ENCODE measurements at regions not wholly inside any gene's neighbourhood (a gene's known extent, or its start where the extent isn't known, plus 50 kb on each side); places are given as distances from the start of the nearest gene placed in this dataset.
"Not testable (repeated sequence)": the region's sequence is repeated elsewhere in the genome, so short reads cannot be mapped to it uniquely, and the experiment has no call there.

DNA sequence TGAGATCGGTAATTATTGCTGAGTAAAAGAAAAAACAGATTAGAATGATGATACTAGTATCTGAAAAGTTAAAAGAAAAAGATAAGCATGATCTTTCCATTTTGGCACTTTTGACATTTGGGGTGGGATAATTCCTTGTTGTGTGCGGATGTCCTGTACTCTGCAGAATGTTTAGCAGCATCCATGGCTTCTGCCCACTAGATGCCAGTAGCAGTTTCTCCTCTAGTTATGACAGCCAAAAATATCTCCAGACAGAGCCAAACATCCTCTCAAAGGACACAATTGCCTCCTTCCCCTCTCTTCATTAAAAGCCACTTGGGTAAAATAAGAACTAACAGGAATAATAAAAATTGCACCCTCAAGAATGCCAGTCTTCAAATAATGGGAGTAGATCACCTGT is 468.8 kb upstream of the GRM7 start:
- no peak for DNase-seq

DNA sequence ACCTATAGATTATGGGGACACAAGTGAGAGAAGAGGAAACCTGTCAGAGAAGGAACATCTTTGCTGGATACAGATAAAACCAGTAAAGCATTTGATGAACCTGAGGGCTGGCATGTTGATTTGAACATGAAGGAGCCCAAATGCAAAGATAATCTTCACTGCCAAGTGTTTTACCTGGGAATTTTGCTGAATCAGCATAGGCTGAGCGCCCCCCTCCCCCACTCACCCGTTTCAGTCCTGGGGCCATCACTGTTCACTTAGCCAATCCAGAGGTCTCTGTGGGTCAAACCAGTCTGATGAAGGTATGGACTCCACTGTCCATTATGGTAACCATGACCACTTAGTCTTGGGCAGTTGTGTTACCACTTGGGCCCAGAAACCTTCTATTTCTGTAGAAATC is 466.0 kb upstream of the GRM7 start:
- DNase-seq: no peak

DNA sequence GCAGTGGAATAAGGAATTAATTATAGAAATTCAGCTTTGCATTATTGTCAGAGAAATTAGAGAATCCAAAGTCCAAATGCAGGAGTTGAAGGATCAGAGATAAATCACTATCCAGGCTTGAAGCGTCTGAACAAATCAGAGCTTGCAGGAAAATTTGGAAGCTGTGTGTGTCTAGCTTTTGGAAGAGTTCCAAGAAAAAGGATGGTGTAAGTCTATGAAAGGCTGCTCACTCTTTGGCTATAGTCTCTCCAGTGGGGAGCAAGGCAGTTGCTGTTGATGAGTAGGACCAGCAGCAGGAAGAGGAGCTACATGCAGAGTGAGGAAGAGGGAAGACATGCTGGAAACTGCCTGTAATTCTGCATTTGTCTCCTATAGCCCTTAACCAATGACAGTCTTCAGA is 464.3 kb upstream of the GRM7 start:
- DNase-seq: no peak

DNA sequence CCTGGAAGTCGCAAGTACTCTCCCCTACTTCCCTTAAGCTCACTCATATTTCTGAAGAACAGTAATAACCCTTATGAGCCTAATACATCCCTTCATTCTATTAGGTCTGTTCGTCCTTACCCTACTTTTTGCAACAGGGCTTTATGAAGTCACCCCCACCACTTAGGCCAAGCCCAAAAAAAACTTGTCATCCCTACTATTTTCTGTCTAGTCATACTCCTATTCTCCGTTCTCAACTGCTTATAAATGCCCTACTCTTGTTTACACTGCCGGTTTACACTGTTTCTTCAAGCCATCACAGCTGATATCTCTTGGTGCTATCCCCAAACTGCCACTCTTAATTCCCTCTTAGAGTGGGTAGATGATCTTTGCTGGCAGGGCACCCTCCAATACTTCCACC is 458.2 kb upstream of the GRM7 start:
- DNase-seq: not testable (repeated sequence)

DNA sequence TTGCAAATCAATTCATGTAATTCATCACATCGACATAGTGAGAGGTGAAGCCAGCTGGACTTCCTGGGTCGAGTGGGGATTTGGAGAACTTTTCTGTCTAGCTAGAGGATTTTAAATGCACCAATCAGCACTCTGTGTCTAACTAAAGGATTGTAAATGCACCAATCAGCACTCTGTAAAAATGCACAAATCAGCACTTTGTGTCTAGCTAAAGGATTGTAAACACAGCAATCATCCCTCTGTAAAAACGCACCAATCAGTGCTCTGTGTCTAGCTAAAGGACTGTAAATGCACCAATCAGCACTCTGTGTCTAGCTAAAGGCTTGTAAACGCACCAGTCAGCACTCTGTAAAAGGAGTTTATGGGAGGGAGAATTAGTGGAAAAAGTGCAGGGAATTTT is 454.0 kb upstream of the GRM7 start:
- not testable (repeated sequence) for DNase-seq

DNA sequence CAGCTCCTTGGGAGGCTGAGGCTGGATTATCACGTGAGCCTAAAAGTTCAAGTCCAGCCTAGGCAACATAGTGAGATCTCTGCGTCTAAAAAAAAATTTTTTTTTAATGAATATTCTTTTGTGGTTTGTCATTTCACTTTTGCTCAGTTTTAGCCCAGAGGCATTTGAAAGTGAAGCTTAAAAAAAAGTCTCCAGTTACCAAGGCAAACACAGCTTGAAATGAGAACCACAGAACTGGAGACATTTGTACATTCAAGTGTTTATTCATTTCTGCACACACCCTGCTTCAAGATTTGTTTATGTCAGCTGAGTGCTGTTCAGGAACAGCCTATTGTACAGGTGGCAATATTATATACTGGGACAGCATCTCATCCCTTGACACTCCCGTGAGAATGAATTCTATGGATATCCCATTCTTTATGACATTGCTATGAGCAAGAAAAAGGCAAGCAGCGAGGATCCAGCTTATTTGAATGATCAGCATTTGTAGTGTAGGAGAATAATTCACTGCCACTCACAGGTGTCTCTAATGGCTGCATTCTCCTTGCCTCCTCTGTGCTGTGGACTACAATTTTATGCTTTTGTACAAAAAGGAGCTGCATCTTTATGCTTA is 444.8 kb upstream of the GRM7 start:
- no peak for DNase-seq

DNA sequence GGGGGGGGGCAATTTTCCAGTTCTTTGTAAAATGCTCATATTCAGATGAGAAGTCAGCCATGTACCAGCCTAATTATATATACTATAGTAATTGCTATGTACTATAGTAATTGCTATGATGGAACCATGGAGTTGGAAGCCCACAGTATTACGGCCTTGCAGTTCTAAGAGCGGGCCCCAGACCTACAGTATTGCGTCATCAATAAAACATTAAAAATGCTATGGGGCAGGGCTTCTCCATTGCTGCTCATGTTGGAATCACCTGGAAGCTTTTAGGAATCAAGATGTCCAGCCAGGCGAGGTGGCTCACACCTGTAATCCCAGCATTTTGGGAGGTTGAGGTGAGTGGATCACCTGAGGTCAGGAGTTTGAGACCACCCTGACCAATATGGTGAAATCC is 443.7 kb upstream of the GRM7 start:
- DNase-seq: no peak

DNA sequence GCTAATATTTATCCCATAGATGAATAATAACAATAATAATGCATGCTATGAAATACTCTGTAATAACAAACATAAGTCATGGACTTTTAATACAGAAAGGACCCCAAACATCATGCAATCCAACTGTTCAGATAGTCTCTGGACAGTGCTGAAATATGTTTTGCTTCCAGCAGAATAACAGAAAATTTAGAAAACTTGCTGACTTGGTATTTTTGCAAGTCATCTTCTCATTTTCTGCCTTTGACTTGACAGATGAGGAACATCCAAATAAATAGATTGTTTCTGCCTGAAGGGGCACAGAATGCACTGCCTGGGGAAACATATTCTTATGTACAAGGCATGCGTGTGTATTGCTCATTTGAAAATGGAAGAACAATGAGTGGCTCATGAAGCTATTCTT is 442.4 kb upstream of the GRM7 start:
- DNase-seq: no peak

DNA sequence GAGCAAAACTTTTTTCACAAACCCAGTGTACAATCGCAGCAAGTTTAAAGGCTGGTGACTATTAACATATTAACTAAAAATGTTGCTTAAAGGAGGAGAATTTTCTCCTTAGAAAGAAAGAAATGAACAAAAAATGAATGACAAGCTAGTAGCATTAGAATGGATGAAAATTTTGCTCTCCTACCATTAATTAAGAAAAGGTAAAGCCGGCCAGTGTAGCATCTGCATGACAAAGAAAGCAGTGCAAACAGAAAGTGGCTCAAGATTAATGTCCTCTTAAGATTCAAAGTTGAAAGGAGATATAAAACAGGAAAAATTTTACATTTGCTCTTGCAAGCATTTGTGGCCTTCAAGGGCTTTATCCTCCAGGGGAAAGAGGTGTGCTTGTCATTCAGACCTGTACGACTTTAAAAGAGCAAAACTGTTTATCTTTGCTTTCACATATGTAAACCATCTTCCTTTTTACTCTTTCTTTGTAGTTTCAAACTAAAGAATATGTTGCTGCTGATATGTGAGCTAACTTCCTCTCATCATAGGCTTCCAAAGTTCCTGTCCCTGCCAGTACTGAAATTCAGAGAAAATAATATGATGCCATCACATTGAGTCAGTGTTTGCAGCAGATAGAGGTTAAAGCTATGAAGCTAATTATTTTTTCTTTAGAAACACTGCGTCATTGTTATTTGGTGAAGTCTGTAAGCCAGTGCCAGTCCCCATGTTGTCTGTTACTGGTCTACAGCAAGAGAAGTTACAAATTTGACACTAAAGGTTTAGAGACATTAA is 439.1 kb upstream of the GRM7 start:
- no peak for DNase-seq

DNA sequence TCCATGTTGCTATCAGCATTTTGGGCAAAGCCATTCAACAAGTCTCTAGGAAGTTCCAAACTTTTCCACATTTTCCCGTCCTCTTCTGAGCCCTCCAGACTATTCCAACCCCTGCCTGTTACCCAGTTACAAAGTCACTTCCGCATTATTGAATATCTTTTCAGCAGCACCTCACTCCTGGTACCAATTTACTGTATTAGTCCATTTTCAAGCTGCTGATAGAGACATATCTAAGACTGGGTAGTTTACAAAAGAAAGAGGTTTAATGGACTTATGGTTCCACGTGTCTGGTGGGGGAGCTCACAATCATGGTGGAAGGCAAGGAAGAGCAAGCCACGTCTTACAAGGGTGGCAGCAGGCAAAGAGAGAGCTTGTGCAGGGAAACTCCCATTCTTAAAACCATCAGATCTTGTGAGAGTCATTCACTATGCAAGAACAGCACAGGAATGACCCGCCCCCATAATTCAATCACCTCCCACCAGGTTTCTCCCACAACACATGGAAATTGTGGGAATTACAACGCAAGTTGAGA is 435.6 kb upstream of the GRM7 start:
- DNase-seq: no peak

DNA sequence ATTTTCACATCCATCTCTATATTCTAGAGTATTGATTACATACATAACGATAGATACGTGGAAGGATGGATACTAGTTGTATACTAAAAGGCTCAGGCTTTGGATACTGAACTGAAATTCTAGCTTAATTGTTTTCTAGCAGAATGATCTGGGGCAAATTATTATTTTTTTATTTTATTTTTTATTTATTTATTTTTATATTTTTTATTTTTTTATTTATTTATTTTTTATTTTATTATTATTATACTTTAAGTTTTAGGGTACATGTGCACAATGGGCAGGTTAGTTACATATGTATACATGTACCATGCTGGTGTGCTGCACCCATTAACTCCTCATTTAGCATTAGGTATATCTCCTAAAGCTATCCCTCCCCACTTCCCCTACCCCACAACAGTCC is 432.6 kb upstream of the GRM7 start:
- DNase-seq: not testable (repeated sequence)

DNA sequence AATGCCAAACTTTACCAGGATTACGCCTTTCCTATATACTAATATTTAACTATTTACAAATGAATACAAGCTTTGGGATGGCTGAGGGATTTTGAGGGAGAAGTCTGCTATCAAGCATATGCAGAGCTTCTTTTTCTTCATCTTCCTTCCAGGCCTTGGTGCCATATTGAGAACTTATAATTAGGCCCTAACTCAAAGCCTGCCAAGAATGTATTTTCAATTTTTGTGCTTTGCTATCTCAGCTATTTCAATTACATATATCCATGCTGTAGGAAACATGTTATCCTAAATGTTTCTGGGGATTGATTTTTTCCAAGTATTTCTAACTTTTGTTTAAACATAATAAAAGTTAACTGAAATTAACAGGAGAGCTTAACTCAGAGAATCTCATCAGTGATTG is 425.0 kb upstream of the GRM7 start:
- DNase-seq: no peak

DNA sequence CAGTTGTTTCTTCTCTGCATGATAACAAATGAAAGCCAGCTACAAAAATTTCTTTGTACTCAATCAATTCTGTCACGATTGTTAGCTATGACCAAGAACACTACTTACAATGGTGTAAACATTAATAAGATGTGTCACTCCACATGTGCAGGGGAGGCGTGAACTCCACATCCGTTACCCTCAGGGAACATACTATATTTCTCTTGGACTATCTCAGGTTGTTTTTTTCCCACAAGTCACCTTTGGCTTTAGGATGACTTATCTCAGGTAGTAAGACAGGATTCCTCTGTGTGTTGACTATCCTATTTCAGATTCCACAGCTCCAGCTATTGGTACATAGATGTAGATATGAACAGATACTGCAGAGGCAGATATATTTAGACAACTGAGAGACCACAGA is 423.3 kb upstream of the GRM7 start:
- DNase-seq: no peak

DNA sequence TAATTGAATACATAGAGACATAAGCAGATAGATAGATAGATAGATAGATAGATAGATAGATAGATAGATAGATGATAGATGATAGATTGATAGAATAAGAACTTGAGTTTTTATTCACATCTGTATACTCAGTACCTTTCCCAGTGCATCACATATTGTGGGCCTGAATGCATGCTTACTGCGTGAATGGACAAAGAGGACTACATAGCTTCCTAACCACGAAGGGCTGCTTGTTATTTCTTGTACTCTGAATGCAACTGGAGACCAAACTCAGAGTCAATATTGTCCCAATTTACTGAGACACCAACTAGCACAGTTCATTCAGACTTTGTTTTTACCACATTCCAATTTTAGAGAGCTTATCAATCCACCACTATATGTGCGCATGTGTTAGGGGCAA is 422.9 kb upstream of the GRM7 start:
- no peak for DNase-seq

DNA sequence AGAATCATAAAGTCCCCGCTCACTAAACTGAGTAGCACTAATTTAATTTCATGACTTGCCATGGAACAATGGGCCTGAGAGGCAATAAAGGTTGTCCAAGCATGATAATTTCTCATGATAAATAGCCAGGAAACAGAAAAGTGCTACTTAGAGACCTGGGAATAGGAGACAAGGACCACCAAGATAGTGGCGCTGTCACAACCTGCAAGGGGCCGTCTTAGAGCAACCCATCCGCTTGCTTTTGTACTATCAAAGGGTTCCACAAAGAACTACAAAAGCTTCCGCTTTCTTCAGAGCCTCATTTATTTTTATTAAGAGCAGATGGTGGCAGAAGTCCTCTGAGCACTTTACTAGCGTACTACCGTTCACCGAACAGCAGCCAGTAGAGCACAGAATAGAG is 421.7 kb upstream of the GRM7 start:
- no peak for DNase-seq

DNA sequence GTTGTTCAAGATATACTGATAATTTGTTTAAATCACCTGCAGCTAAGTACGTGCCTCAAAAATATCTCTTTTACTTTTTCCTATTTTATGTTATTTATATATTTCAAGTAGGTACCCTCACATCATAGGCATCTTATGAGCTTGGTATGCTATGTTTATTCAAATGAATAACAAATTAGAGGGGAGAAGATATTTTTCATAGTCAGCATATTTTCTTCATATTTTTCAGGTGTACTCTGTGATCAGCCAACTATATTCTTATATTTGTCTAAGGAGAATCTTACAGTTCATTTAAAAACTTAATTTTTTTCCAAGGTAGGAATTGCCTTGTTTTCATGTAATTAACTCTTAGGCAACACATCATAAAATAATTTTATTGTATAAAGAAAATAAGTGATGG is 421.1 kb upstream of the GRM7 start:
- DNase-seq: no peak

DNA sequence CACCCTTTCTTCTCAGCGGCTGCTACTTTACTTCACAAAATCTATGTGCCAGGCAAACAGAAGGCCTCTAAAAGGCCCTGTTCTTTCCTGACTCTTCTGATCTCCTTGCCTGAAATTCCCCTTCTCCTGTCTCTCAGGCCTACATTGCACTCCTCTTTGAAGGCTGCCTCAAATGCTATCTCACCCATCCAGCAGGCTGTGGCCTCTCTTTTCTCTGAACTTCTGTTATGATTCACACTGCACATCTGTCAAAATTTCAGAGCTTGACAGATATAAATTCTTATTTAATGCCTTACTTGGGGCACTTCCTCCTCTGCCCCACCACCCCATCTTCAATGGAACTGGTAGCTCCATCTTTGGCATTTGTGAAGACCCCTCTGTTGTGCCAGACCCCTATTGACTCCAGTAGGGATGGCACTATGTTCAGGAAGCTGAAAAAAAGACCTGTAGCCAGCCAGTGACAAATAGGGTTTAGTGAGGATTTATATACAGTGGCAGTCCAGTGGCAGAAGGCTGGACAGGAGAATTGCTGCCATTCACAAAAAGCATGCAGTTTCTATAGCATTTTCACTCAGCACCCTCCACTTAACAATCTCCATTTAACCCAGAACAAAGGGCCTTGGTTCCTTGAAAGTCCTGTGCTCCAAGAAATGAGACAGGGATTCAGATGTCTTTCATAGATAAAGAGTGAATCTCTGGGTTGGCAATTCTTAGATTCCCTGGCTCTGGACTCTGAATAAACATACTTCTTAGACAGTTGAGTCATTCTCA is 415.8 kb upstream of the GRM7 start:
- no peak for DNase-seq

DNA sequence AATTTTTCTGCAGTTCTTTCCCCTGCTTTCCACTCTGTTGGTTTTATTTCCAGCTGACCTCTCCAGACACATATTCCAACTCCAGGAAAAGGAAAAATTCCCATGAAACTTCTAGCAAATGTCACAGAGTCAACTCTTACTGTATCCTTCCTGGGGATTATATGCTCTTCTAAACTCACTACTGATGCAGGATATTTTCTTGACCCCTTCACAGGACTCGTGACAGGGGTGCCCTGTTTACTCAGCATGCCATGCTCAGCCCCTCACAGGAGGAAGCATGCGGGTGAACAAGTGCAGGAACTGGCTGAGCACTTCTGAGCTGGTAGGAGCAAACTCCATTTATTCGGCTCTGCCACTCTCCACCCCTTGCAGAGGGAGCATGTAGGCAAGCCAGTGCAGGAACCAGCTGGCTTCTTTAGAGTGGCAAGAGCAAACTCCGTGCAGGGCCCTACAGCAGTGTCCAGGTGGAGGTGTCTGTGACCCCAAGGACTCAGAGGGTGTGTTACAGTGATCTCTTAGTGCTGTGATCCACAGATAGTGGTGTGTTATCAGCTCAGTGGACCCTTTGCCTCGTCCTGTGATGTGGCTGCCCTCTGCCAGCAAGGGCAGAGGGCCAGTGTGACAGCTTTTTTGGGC is 413.6 kb upstream of the GRM7 start:
- DNase-seq: no peak

DNA sequence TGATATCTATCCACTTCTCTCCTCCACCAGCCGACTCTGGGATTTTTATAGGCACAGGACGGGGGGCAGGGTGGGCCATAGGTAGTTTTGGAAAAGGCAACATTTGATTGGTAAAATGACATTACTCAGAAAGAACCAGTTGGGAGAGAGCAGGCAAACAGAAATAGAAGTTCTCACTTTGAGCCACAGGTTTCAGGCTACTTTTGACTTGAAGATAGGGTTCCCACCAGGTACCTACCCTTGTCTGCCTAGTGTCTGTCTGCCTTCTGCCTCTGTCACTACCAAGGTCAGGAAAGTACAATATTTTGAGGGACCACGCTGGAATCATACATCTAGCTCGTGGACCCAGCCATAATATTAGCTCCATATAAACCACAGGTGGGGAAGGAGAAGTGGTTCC is 412.9 kb upstream of the GRM7 start:
- no peak for DNase-seq

DNA sequence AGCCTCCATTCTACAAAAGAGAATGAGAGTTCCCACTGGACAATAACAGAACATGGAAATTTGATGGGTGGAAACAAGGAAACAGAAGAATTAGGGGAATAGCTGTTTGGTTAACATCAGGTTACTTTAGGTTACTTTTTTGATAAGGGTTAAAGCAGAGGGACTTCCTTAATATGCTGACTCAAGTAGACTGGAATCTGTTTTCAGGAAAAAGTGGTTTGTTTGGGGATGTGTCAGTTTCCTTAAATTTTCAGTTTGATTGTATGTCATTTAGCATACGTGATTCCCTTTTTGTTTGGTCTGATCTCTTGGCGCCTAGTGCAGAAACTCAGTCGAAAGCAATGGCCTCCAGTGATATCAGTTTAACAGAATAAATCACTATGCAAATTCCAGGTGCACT is 411.8 kb upstream of the GRM7 start:
- DNase-seq: no peak

DNA sequence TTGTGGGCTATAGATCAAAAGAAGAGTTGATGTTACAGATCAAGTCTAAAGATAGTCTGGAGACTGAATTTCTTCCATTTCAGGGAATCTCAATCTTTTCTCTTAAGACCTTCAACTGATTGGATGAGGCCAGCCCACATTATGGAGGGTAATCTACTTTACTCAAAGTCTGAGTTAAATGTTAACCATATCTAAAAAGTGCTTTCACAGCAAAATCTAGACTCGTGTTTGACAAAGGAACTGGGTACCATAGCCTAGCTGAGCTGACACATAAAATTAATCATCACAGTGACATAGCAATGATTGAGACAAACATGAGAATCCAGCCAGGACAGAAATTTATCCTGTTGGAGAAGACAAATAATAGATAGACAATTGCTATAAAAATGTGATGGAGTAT is 407.9 kb upstream of the GRM7 start:
- DNase-seq: no peak

DNA sequence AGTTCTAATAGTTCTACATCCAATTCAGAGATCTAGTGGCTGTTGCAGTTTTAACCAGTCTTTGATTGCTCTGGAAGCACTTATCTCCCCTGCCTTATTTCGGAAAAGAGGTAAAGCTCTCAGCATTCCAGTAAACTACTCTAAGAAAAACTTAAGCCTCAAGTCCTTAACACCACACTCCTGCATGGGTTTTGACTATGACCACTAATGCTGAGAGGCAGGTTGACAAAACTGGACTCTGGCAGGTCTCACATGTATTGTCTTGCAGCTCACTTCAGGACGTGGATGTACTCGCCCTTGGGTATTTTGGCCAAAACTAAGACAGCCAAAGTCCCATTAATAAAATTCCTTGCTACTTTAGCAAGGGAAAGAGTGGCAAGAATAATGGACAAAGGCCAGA is 405.9 kb upstream of the GRM7 start:
- no peak for DNase-seq

DNA sequence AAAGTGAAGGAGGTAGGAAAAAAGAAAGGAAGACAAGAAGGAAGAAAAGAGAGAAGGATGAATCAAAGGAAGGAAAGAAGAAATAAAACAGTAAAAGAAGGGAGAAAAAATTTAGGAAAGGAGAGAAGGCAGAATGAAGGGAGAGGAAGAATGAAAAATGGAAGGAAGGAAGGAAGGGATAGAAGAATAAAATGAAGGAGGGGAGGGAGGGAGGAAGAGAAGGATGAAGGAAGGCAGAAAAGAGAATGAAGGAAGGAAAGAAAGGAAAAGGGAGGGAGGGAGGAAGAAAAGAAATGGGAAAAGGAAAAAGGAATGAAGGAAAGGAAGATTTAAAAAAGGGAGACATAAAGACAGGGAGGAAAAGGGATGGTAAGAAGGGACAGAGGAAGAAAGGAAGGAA is 393.7 kb upstream of the GRM7 start:
- no peak for DNase-seq

DNA sequence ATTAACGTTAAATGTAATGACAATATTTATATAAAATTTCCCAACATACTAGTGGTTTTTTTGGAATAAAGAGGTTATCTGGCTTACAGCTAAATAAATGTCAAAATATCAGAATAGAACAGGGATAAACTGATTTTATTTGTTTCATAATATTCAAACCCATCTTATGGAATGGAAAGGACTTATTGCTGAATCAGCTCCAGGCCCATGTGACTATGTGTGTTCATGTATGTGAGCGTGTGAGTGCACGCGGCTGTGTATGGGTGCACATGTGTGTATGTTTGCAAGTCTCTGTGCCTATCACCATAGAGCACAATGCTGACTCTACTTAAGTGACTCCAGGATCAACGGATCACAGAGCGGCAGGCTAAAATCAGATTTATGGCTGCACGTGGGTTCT is 392.3 kb upstream of the GRM7 start:
- no peak for DNase-seq

Measured in stimulated activated CD4-positive, alpha-beta T cell treated with anti-CD3 and anti-CD28 coated beads, Interleukin-1b, Interleukin-23, amount 100 ng/mL, for 48 hours (primary cell).